Fibroblast of lung (primary cell): ENCODE measurements at regions not wholly inside any gene's neighbourhood (a gene's known extent, or its start where the extent isn't known, plus 50 kb on each side); places are given as distances from the start of the nearest gene placed in this dataset.
A peak's percentile ranks its signal among the peaks of the same experiment; 100 is the strongest.
"Not testable (repeated sequence)": the region's sequence is repeated elsewhere in the genome, so short reads cannot be mapped to it uniquely, and the experiment has no call there.

Source experiments
- DNase-seq, 2 donors: peaks; one replicate each; pipeline versions ENCODE4 v3.0.0 to v3.0.0-alpha.2; 2010; ENCODE audit warnings: low read depth in 2 of 2
- H2AFZ ChIP-seq: 2 replicates; pipeline ENCODE4 v1.5.1; 2012; ENCODE audit warnings: low read length, control low read depth, inconsistent platforms
- H3K27ac ChIP-seq: 2 replicates; pipeline ENCODE4 v1.5.1; 2011; ENCODE audit warnings: low read length, control low read depth; ENCODE audit not compliant: insufficient read depth
- H3K27me3 ChIP-seq: 2 replicates; pipeline ENCODE4 v1.5.1; 2011; ENCODE audit warnings: mild to moderate bottlenecking, low read length; ENCODE audit not compliant: control insufficient read depth, insufficient read depth
- H3K36me3 ChIP-seq: 2 replicates; pipeline ENCODE4 v1.5.1; 2011; ENCODE audit warnings: low read length; ENCODE audit not compliant: control insufficient read depth, insufficient read depth
- H3K4me1 ChIP-seq: 2 replicates; pipeline ENCODE4 v1.5.1; 2011; ENCODE audit warnings: low read length; ENCODE audit not compliant: control insufficient read depth, insufficient read depth; ENCODE audit errors: extremely low read depth
- H3K4me2 ChIP-seq: 2 replicates; pipeline ENCODE4 v1.5.1; 2011; ENCODE audit warnings: low read length, control low read depth; ENCODE audit not compliant: insufficient read depth; ENCODE audit errors: extremely low read depth
- H3K4me3 ChIP-seq, 4 experiments: fragments of 200-600 bp in 1 of 4; sonication (generic) in 1 of 4; replicated peaks in 1 of 4; 2 replicates each; pipeline ENCODE4 v1.5.1; 2011 to 2016; ENCODE audit warnings: low read length in 4 of 4, low read depth in 3 of 4, mild to moderate bottlenecking in 3 of 4, control low read depth in 2 of 4, inconsistent platforms in 1 of 4, mixed read lengths in 1 of 4; ENCODE audit not compliant: insufficient read depth in 1 of 4; ENCODE audit errors: control extremely low read depth in 1 of 4
- H3K79me2 ChIP-seq: 2 replicates; pipeline ENCODE4 v1.5.1; 2012; ENCODE audit warnings: mild to moderate bottlenecking, low read length, inconsistent platforms; ENCODE audit not compliant: control insufficient read depth, insufficient read depth
- H3K9ac ChIP-seq: 2 replicates; pipeline ENCODE4 v1.5.1; 2011; ENCODE audit warnings: mild to moderate bottlenecking, low read length, control low read depth; ENCODE audit not compliant: insufficient read depth
- H3K9me3 ChIP-seq: 2 replicates; pipeline ENCODE4 v1.5.1; 2012; ENCODE audit warnings: low read depth, low read length; ENCODE audit not compliant: control insufficient read depth, insufficient read depth
- H4K20me1 ChIP-seq: 2 replicates; pipeline ENCODE4 v1.5.1; 2011; ENCODE audit warnings: low read length; ENCODE audit not compliant: control insufficient read depth, insufficient read depth; ENCODE audit errors: extremely low read depth
- EZH2 ChIP-seq: IDR thresholded peaks from 2 replicates; pipeline ENCODE4 v1.5.1; 2012; ENCODE audit warnings: low read length, control low read depth, mild to moderate bottlenecking; ENCODE audit errors: missing control alignments
- TF ChIP-seq, protein P1 (sequence below), 2 donors: IDR thresholded peaks in 1 of 2; conservative IDR thresholded peaks in 1 of 2; 1 replicate in 1 of 2; 2 replicates in 1 of 2; pipeline ENCODE4 v1.5.1; 2011 to 2012; ENCODE audit warnings: low read length in 2 of 2, control low read depth in 1 of 2, inconsistent platforms in 1 of 2, low read depth in 1 of 2, mild to moderate bottlenecking in 1 of 2

DNA sequence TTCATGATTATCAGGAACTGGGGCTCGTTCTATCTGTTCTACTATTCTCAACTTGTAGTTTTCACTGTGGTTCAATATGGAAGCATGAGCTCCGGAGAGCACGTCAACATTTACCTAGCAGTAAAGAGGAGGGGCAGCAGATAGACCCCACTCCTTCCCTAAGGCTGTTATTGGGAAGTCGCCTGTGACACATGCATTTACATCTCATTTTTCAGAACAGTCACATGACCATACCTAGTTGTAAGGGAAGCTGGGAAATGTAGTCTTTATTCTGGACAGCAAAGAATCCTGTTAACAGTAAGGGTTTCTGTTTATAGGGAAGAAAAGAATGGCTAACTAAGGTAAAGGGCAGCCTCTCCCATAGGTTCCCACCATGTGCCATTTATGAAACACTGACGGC, 158.3 kb downstream of the ZFP64 start:
- TF ChIP-seq EZH2: no peak
- TF ChIP-seq, protein P1, sequence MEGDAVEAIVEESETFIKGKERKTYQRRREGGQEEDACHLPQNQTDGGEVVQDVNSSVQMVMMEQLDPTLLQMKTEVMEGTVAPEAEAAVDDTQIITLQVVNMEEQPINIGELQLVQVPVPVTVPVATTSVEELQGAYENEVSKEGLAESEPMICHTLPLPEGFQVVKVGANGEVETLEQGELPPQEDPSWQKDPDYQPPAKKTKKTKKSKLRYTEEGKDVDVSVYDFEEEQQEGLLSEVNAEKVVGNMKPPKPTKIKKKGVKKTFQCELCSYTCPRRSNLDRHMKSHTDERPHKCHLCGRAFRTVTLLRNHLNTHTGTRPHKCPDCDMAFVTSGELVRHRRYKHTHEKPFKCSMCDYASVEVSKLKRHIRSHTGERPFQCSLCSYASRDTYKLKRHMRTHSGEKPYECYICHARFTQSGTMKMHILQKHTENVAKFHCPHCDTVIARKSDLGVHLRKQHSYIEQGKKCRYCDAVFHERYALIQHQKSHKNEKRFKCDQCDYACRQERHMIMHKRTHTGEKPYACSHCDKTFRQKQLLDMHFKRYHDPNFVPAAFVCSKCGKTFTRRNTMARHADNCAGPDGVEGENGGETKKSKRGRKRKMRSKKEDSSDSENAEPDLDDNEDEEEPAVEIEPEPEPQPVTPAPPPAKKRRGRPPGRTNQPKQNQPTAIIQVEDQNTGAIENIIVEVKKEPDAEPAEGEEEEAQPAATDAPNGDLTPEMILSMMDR (conservative IDR thresholded peaks at IDR 0.05 in 1 of 2, IDR thresholded peaks at IDR 0.05 in 1 of 2; ENCODE audit: low read depth in 1 of 2, low read length in 2 of 2): no peak
- no peak overlapping the region for H3K27ac ChIP-seq
- no peaks in the 10 kb centered on the region for H3K36me3 ChIP-seq
- peak in 1 of 2 donors; percentile 12 for DNase-seq
- H2AFZ ChIP-seq: no peak overlapping the region
- no peaks in the 10 kb centered on the region for H4K20me1 ChIP-seq
- H3K27me3 ChIP-seq: no peaks in the 10 kb centered on the region
- H3K9me3 ChIP-seq: no peaks in the 10 kb centered on the region
- H3K4me1 ChIP-seq: no peaks in the 10 kb centered on the region
- H3K79me2 ChIP-seq: no peaks in the 10 kb centered on the region
- H3K4me3 ChIP-seq: no peak overlapping the region
- H3K9ac ChIP-seq: no peak overlapping the region
- H3K4me2 ChIP-seq: no peak overlapping the region

DNA sequence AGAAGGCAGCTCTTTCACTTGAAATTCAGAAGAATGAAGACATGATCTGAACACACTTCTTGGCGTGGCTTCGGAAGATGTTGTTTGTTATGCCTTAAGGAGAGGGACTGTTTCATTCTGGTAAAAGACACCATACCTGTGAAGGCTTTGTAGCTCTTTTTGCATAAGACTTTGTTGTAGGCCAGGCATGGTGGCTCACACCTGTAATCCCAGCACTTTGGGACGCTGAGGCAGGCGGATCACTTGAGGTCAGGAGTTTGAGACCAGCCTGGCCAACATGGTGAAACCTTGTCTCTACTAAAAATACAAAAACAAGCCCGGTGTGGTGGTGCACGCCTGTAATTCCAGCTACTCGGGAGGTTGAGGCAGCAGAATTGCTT, 159.3 kb downstream of the ZFP64 start:
- H4K20me1 ChIP-seq, H3K4me2 ChIP-seq, H3K9ac ChIP-seq, H3K27me3 ChIP-seq, H3K4me1 ChIP-seq, H3K4me3 ChIP-seq, H3K36me3 ChIP-seq, DNase-seq, H3K9me3 ChIP-seq, H3K79me2 ChIP-seq, H2AFZ ChIP-seq: not testable (repeated sequence)
- peak overlapping the region; percentile 72 for H3K27ac ChIP-seq

DNA sequence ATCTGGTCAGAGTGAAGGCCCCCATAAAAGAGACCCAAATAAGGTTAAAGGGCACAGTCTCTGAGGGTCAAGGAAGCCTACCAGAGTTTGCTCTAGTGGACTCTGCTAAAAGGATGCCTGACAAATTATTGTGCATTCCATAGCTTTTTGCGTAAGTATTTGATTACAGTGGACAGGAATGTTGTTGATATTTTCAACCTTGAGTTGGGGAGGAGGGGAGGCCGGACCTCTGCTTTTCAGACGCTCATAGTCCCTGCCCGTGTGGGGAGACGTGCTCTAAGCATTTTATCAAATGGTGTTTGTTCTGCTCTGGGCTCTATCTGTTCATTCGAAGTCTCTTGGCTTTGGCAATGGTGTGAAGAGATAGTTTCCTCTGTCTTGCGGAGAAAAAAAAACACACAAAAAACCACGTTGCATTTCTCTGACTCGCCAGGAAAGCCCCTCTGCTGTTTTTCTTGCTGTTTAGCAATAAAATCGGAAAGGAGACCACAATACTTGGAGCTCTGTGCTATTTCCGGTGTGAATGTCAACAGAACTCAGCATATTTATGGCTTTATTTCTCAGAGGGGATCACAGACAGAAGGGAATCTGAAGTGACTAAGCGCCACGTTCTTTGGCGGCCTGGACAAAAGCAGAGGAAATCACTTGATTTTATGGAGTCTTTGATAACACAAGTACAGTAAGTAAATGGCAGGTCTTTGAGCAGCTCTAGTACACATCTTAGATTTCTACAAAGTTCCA, 159.8 kb downstream of the ZFP64 start:
- peak; percentile 62 to 90 for DNase-seq
- peak overlapping the region; percentile 18 for H2AFZ ChIP-seq
- H3K4me3 ChIP-seq: no peak overlapping the region
- H4K20me1 ChIP-seq: no peaks in the 10 kb centered on the region
- no peaks in the 10 kb centered on the region for H3K4me1 ChIP-seq
- peak overlapping the region; percentile 72 for H3K27ac ChIP-seq
- no peaks in the 10 kb centered on the region for H3K36me3 ChIP-seq
- peak overlapping the region; percentile 63 for H3K4me2 ChIP-seq
- H3K9ac ChIP-seq: no peak overlapping the region
- TF ChIP-seq, protein P1 (conservative IDR thresholded peaks at IDR 0.05 in 1 of 2, IDR thresholded peaks at IDR 0.05 in 1 of 2; ENCODE audit: low read depth in 1 of 2, low read length in 2 of 2): no peak
- no peak for TF ChIP-seq EZH2
- H3K9me3 ChIP-seq: no peaks in the 10 kb centered on the region
- H3K27me3 ChIP-seq: no peaks in the 10 kb centered on the region
- no peaks in the 10 kb centered on the region for H3K79me2 ChIP-seq
